HG03095 (cell line): ENCODE measurements at regions not wholly inside any gene's neighbourhood (a gene's known extent, or its start where the extent isn't known, plus 50 kb on each side); places are given as distances from the start of the nearest gene placed in this dataset.
"Not testable (repeated sequence)": the region's sequence is repeated elsewhere in the genome, so short reads cannot be mapped to it uniquely, and the experiment has no call there.

ENCODE experiments used
- ATAC-seq: cut with Tn5 transposase; IDR thresholded peaks from one replicate; pipeline ENCODE4 v1.9.1; 2021; ENCODE audit warnings: moderate library complexity; ENCODE audit not compliant: unreplicated experiment

DNA sequence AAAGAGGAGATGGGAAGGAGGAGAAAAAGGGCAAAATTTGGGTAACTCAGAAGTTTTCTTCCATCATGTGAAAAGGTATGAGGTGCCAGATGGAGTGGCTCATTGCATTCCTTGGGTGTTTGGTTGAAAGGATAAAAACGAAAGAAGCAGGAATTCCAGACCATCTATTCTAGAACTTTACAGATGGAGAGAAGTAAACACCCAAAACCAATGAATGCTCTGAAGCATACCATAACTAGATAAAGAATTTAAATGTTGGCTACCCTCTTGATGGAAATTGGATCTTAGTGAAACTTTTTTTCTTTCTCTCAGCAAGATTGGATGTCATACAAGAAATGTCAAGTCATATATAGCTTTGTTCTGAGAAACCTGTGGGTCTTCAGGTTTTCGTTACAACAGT, 175.6 kb upstream of the FAR2 start:
- no peak for ATAC-seq

DNA sequence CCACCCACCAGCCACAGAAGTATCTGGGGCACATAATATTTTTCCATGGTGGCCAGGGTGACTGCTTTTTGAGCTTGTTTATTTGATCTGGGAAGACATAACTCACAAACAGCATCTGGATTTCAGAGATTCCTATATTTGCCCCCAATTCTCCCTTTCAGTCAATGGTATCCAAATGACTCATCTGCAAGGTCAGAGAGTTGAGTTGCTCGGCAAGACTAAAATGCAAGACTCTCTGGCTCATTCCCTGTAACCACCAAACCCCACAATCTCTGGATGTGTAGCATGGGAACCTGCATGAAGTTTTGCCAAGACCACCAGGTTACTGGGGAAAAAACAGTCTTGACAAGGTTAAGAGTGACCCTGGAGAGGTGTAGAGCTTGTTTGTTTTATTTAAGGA, 174.9 kb upstream of the FAR2 start:
- no peak for ATAC-seq

DNA sequence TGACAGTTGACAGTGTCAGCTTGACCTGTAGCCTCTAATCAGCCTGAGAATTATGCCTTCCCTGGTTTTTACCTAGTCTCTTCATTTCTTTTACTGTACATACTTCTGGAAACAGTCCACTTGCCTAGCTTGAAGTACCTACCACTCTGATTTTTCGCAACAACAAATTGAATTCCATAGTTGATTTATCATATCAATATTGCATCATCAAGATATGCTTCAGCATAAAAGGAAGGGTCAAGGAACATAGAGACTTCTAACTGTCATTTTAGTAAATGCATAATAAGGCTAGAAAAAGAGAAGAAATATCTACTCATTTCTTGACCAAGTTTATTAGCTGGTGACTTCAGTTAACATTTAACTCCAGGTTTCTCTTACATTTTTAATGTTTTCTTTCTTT, 174.2 kb upstream of the FAR2 start:
- no peak for ATAC-seq

DNA sequence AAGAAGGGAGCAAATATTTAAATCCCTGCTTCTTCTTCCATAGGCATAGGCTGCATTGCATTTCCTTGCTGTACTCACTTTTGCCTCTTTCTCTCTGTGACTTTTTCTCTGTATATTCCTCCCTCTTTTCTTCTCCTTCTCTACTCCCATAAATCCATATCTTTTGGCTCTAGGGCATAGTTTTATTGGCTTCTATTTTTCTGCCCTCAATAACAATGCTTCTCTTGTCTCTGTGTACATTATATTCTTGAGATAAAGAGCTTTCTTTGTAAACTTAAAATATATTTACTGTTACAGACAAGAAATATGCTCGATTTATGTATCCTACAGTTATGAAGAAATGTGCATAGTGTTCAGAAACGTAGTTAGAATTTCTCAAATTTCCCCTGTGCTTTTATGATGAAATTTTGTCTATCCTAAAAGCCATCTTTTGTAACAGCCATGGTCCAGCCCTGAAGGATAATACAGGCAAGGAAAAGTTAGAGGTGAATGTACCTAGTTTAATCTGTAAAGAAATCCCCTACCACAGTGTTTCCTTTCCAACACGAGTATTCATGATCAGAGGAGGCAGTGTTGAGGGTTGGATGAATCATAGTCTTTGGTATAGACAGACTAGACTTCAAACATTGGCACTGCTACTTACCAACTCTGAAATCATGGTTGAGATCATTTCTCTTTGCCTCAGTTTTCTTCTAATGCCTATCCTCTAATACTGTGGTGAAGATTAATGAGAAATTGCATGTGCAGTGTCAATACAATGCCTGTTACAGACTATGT, 173.3 kb upstream of the FAR2 start:
- no peak for ATAC-seq

DNA sequence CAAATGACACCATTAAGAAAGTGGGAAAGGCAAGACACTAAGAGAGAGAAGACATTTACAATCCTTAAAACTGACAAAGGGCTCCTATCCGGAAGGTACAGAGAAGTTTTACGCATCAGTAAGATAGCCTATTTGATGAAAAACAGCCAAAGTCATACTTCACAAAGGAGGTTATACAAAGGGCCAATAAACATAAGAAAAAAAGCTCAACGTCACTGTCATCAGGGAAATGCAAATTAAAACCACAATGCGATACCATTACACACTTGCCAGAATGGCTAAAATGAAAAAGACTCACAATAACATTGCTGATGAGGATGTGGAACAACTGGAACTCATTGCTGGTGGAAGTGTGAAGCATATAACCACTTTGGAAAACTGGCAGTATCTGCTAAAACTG, 168.6 kb upstream of the FAR2 start:
- no peak for ATAC-seq

DNA sequence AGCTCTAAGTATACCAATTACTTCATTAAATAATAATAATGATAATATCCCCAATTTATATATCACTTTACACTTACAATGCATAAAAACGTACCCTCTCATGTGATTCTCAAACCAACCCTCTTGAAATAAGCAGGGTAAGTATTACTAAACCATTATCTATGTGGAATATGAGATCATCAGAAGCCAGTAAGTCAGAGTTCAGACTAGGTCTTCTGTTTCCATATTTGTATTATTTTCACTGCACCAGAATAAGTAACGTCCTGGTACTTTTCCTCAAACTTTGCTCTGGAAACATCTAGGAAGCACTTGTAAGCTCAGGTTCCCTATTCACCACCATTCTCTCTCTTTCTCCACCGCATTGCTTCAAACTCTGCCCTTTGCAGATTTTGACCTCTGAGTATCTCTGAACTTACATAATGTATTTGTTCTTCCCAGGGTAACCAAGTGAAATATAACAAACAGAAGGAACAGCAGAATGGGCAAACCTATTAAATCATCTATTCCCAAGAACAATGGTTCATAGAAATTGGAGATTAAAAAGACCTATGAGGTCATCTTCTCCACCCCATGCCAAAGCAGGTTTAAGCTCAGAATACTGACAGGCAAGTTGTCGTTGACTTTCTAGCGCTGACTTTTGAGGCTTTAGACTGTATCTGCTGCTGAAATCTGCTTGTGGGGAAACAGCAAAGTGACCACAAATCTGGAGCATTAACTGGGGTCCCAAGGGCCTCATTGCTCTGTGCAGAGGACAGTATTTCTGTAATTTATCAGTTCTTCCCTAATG, 161.3 kb upstream of the FAR2 start:
- no peak for ATAC-seq

DNA sequence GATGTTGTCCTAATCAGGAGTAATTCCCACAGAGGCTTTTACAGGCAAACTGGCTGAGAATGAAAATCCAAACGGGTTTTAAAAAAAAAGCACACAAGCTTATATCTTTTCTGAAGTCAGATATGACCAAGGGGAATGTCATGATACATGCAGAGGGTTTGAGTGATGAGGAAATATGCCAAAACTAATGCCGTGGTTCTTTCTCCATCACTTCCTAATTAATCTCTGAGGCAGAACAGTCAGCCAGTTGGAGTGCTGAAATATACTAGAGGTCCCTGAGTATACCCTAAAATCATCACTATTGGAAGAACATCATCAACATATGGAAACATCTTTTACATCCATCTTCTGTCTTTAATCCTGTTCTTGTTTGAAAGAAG, 160.8 kb upstream of the FAR2 start:
- no peak for ATAC-seq

DNA sequence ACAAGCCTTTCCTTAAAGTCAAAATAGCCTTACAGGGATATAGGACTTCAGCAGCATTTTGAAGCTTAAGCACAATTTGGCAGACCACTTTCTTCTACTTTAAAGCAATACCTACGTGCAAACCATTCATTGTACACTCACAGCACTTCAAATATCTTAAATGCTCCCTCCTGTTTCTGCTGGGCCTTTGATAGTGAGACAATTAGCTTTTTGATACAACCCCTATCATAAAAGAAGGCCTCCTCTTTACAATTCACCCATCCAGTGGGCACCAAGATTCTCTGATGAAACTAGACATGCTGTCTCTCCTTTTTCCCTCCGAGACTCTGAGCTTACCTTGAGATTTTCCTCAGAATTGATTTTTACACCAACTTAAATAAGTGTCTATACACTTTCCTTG, 157.5 kb upstream of the FAR2 start:
- ATAC-seq, result no peak

DNA sequence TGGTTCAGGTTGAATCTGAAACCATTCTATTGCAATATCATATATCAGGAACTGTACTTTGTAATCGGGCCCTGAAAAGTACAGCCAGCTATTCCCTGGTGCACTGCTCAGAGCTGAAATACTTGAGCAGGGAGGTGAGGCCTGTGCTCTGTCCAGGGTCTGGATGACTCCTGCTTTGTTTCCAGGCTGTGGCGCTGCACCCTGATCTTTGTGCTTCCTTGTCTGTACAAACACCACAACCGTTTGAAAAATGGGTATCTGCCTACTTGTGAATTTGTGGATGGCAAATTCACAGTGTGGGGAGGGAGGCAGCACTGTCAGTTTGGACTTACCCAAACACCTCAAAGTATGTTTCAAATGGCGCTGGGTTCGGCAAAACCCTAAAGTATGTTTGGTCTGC, 155.4 kb upstream of the FAR2 start:
- ATAC-seq, result no peak

DNA sequence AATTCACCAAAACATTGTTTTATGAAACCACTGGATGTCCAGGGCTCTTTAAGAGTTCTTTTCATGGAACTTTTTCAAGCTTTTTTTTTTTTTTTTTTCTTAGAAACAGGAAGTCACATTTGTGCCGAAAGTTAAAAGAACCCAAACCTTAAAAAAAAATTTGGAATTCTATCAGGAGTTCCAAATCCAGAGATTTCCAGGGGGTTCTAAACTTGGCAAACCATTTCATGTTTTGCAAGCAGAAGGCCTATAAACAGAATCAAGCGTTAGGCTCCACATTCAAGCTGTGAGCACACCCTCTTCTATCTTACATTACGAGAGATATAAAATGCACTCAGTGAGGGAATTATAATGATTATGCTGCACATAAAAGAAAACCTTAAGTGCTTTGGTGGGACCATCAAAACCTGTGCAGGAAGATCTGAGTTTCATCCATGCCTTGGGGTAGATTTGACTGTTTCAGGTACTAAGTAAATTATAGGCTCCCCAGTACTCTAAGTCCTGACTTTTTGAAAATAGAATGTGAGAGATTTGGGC, 154.8 kb upstream of the FAR2 start:
- ATAC-seq, result no peak

DNA sequence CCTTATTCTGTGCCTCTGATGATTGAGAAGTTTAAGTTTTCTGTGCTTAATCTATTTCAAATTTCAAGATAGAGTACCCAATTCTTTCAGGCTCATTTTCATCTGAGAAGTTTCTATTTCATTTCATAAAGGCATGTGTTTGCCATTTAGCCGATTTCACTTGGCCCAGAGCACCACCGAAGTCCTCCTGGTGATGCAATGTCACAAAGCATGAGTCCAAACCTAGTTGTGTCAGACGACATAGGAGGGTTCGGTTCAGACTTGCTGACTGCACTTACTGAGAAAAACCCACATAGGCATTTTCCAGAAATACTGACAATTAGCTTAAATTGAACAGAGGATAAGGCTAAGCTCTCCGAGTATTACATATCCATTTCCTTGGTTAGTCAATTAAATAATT, 152.4 kb upstream of the FAR2 start:
- no peak for ATAC-seq

DNA sequence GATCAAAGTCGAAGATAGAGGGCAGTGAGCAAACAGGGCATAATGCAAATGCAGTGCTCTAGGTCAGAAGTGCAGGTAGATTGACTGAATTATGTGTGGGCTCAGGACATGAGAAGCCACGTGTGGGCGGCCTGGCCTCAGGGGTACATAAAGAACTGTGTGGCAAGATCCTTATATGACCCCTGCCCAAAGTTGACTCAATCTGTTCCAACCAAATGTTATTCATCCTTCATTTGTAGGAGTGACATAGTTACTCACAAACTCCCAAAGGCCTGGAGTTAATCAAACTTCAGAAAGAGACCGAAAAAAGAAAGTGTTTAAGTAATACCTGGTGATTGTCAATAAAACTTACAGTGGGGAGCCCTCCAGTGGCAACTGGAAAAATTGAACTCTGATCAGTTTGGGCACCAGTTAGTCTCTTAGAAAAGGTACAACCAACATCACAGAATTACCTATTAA, 150.4 kb upstream of the FAR2 start:
- no peak for ATAC-seq

DNA sequence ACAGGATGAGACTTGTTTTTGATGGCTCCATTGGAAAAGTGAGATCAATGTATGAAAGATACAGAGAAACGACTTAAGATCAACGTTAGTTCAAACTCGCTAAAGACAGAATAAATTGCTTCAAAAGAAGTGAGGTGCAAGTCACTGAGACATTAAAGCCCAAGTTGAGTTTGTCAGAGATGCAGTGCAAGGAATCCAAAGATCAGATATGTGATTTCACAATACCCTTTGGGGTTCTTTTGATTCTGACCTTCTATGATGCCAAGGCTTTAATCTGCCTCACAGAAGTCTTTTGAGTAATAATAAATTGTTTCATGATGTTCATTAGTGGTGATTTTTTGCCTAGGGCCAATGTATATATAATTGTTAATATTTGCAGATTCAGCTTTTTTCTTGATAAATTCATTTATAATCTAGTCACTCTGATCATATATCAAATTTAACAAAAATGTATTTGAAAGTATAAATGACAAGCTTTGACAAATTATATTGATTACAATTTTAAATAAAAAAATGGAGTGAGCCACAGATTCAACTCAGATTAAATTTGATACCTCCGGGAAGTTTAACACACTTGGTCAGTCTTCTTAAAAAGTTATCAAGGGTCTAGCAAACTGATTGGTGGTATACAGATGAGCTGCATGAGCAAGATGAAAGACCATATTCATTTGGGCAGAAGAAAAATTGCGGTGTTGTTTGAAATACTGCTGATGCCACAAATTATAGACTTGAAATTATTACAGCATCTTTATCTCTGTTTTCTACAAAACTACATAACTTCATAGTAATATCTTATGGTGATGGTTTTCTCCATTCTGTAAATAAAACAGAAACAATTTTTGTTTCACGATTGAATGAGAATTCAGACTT, 144.8 kb upstream of the FAR2 start:
- no peak for ATAC-seq

DNA sequence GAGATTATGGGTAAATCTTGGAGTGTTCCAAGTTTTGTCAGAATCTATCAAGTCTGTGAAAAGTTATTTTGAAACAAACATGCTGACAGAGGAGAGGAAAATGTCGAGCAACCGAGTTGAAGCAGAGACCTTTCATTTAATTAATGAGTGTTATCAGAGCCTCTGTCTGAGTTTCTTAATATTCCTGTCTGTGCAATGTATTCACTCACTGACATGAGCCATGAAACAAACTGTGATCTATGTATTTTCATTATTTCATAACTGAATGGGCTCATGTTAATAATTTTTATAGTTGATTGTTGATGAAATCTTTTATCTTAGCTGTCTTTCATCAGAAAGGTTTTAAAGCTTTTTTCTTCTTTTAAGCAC, 144.2 kb upstream of the FAR2 start:
- no peak for ATAC-seq

DNA sequence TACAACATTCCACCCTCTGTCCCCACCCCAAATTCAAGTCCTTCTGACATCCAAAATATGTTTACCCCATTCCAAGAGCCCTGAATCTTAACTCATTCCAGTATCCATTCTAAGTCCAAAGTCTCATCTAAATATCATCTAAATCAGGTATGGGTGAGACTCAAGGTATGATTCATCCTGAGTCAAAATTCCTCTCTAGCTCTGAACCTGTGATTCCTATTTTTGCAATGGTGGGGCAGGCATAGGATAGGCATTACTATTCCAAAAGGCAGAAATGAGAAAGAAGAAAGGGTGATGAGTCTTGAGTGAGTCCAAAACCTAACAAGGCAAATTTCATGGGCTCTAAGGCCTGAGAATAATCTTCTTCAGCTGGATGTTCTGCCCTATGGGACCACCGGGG, 140.3 kb upstream of the FAR2 start:
- ATAC-seq, result no peak

DNA sequence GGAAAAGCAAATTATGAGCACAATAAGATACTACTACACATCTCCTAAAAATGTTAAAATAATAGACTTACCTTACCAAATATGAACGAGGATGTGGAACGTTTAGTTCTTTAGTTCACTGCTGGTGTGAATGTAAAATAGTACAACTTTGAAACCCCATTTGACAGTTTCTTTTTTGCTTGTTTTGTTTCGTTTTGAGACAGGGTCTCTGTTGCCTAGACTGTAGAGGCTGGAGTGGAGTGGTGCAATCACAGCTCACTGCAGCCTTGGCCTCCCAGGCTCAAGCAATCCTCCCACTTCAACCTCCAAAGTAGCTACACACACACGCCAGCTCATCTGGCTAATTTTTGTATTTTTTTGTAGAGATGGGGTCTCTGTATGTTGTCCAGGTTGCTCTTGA, 136.4 kb upstream of the FAR2 start:
- ATAC-seq, result no peak

DNA sequence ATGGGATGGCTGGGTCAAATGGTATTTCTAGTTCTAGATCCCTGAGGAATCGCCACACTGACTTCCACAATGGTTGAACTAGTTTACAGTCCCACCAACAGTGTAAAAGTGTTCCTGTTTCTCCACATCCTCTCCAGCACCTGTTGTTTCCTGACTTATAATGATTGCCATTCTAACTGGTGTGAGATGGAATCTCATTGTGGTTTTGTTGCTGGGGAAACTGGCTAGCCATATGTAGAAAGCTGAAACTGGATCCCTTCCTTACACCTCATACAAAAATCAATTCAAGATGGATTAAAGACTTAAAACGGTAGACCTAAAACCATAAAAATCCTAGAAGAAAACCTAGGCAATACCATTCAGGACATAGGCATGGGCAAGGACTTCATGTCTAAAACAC, 131.5 kb upstream of the FAR2 start:
- ATAC-seq, result not testable (repeated sequence)

DNA sequence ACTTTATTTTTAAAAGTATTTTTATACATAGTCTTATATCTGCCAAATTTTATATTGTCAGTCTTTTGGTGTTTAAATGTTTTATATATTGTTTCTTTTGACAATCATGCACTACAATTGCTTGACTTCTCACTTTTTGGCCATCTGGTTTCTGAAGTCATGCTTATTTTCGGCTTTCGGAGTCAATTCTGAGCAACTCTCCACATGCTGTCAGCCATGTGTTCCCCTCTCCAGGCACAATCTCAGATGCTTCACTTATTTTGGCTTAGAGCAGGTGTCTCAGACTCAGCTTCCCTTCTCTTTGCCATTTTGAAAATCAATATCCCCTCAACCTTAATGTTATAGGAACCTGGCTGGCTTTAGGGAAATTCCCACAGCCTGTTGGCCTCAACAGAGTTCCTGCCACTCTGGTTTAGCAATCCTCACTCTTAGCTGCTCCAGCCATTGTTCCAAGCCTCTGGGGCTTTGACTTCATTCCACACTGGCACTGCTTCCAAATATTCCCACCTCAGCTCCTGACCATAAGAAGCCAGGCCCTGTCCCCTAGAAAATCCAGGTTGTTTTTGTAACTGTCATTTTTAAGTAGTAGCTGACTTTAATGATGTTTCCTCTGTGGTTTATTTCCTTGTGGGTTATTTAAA, 125.5 kb upstream of the FAR2 start:
- ATAC-seq, result no peak

DNA sequence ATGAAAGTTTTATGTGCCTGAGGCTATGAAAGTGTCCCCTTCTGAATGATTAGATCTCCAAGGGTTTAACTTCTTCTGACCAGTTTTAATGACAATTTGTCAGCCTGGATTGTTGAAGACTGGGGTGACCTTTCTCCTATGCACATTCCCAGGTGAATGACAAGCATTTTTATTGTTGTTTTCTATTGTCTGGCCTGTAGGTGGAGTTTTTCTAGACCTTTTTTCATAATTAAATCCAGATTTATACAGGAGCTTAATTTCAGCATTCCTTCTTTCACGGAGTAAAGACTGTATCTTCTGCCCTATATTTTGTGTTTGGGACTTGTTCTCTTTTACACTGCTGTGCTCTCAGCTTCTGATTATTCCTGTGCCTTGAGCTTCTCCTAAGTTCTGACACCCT, 125.0 kb upstream of the FAR2 start:
- ATAC-seq, result no peak

DNA sequence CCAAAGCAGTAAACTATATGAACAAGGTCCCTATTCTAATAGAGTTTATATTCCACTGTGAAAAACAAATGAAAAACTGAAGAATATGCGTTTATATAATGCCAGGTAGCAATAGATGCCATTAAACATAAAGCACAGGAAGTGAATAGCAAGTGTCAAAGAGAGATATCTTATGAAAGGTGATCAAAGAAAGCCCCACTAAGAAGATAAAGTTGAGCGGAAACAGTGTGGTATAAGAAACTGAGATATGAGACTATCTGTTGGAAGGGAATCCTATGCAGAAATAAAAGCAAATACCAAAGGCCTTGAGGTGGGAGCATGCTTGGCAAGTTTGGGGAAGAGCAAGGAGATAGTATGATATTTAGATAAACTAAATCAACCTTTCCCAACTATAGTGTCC, 123.1 kb upstream of the FAR2 start:
- ATAC-seq, result no peak

DNA sequence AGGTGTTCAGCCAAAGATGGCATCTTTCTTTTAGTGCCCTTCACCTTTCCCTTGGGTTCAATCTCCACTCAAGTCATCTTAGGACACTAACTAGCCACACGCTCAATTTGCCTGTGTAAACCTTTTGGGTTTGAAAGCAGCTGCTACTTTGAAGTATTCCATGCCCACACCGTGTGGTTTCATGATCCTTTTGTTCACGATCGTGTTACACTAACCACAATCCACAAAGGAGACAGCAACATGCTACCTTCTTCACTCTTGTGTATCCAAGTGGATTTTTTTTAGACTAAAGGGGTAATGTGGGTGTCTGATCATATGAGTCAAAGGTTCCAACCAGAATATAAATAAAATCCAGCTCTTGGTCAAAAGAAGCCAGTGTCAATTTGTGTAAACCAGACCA, 122.7 kb upstream of the FAR2 start:
- ATAC-seq, result no peak
